Skeletal muscle satellite cell (primary cell): ENCODE measurements at regions not wholly inside any gene's neighbourhood (a gene's known extent, or its start where the extent isn't known, plus 50 kb on each side); places are given as distances from the start of the nearest gene placed in this dataset.

Experiments used
- H3K27me3 ChIP-seq: 2 replicates; pipeline ENCODE4 v1.7.0; 2013; ENCODE audit warnings: low read length; ENCODE audit not compliant: control insufficient read depth, insufficient read depth
- H3K36me3 ChIP-seq: 2 replicates; pipeline ENCODE4 v1.7.0; 2013; ENCODE audit warnings: mild to moderate bottlenecking, control low read depth, low read length; ENCODE audit not compliant: insufficient read depth
- H3K4me1 ChIP-seq: 2 replicates; pipeline ENCODE4 v1.7.0; 2013; ENCODE audit warnings: low read length; ENCODE audit not compliant: control insufficient read depth, insufficient read depth
- H3K4me2 ChIP-seq: 2 replicates; pipeline ENCODE4 v1.7.0; 2013; ENCODE audit warnings: mild to moderate bottlenecking, low read length
- H3K4me3 ChIP-seq: 2 replicates; pipeline ENCODE4 v1.7.0; 2013; ENCODE audit warnings: low read length
- H3K9ac ChIP-seq: 2 replicates; pipeline ENCODE4 v1.7.0; 2013; ENCODE audit warnings: mild to moderate bottlenecking, low read depth, low read length, moderate library complexity
- H3K9me3 ChIP-seq: replicated peaks from 2 replicates; pipeline ENCODE4 v1.7.0; 2013; ENCODE audit warnings: mild to moderate bottlenecking, control low read depth, low read length

- no peak overlapping the region for H3K9ac ChIP-seq
- peaks cover 7% of the 10 kb centered on the region for H3K9me3 ChIP-seq
- H3K4me1 ChIP-seq: no peaks in the 10 kb centered on the region
- no peak overlapping the region for H3K4me2 ChIP-seq
- H3K4me3 ChIP-seq: no peak overlapping the region
- H3K27me3 ChIP-seq: no peaks in the 10 kb centered on the region
- H3K36me3 ChIP-seq: no peaks in the 10 kb centered on the region
Observed at GRCh38 chr2:129456691-129457090, 522.8 kb upstream of the RAB6C start.

GRCh38 chr2:129457277-129457818 lies 522.1 kb upstream of the RAB6C start:
- no peaks in the 10 kb centered on the region for H3K36me3 ChIP-seq
- H3K9ac ChIP-seq: no peak overlapping the region
- no peak overlapping the region for H3K4me3 ChIP-seq
- H3K27me3 ChIP-seq: no peaks in the 10 kb centered on the region
- H3K9me3 ChIP-seq: peaks cover 12% of the 10 kb centered on the region
- no peak overlapping the region for H3K4me2 ChIP-seq
- H3K4me1 ChIP-seq: no peaks in the 10 kb centered on the region

- Histone ChIP-seq H3K4me2 (no peak overlapping the region), H3K36me3 (no peaks in the 10 kb centered on the region), H3K9me3 (peaks cover 12% of the 10 kb centered on the region), H3K4me3 (no peak overlapping the region), H3K9ac (no peak overlapping the region), H3K4me1 (no peaks in the 10 kb centered on the region), H3K27me3 (no peaks in the 10 kb centered on the region)
Observed at GRCh38 chr2:129458006-129458405, 521.5 kb upstream of the RAB6C start.

- Histone ChIP-seq H3K27me3 (no peaks in the 10 kb centered on the region), H3K9me3 (peaks cover 12% of the 10 kb centered on the region), H3K36me3 (no peaks in the 10 kb centered on the region), H3K4me1 (no peaks in the 10 kb centered on the region), H3K4me2 (no peak overlapping the region), H3K4me3 (no peak overlapping the region), H3K9ac (no peak overlapping the region)
Observed at GRCh38 chr2:129458436-129458835, 521.0 kb upstream of the RAB6C start.

GRCh38 chr2:129459200-129459876 lies 520.1 kb upstream of the RAB6C start:
- no peak overlapping the region for H3K4me3 ChIP-seq
- peaks cover 13% of the 10 kb centered on the region for H3K9me3 ChIP-seq
- no peak overlapping the region for H3K9ac ChIP-seq
- H3K36me3 ChIP-seq: no peaks in the 10 kb centered on the region
- H3K27me3 ChIP-seq: no peaks in the 10 kb centered on the region
- H3K4me1 ChIP-seq: no peaks in the 10 kb centered on the region
- H3K4me2 ChIP-seq: no peak overlapping the region

GRCh38 chr2:129459881-129460280 lies 519.6 kb upstream of the RAB6C start:
- H3K9me3 ChIP-seq: peaks cover 19% of the 10 kb centered on the region
- H3K36me3 ChIP-seq: no peaks in the 10 kb centered on the region
- H3K9ac ChIP-seq: no peak overlapping the region
- H3K4me2 ChIP-seq: no peak overlapping the region
- no peaks in the 10 kb centered on the region for H3K27me3 ChIP-seq
- no peaks in the 10 kb centered on the region for H3K4me1 ChIP-seq
- H3K4me3 ChIP-seq: no peak overlapping the region

- H3K27me3 ChIP-seq: no peaks in the 10 kb centered on the region
- H3K4me3 ChIP-seq: no peak overlapping the region
- peaks cover 22% of the 10 kb centered on the region for H3K9me3 ChIP-seq
- no peaks in the 10 kb centered on the region for H3K4me1 ChIP-seq
- H3K4me2 ChIP-seq: no peak overlapping the region
- H3K36me3 ChIP-seq: no peaks in the 10 kb centered on the region
- no peak overlapping the region for H3K9ac ChIP-seq
Observed at GRCh38 chr2:129460299-129461198, 518.9 kb upstream of the RAB6C start.

GRCh38 chr2:129462349-129462748 lies 517.1 kb upstream of the RAB6C start:
- Histone ChIP-seq H3K9me3 (peaks cover 28% of the 10 kb centered on the region), H3K4me3 (no peak overlapping the region), H3K4me2 (no peak overlapping the region), H3K9ac (no peak overlapping the region), H3K36me3 (no peaks in the 10 kb centered on the region), H3K27me3 (no peaks in the 10 kb centered on the region), H3K4me1 (no peaks in the 10 kb centered on the region)

GRCh38 chr2:129462967-129463366 lies 516.5 kb upstream of the RAB6C start:
- no peak overlapping the region for H3K4me2 ChIP-seq
- no peaks in the 10 kb centered on the region for H3K4me1 ChIP-seq
- no peak overlapping the region for H3K4me3 ChIP-seq
- no peak overlapping the region for H3K9ac ChIP-seq
- no peaks in the 10 kb centered on the region for H3K27me3 ChIP-seq
- H3K9me3 ChIP-seq: peaks cover 28% of the 10 kb centered on the region
- no peaks in the 10 kb centered on the region for H3K36me3 ChIP-seq

- Histone ChIP-seq H3K4me3 (no peak overlapping the region), H3K9ac (no peak overlapping the region), H3K9me3 (peaks cover 28% of the 10 kb centered on the region), H3K27me3 (no peaks in the 10 kb centered on the region), H3K4me1 (no peaks in the 10 kb centered on the region), H3K36me3 (no peaks in the 10 kb centered on the region), H3K4me2 (no peak overlapping the region)
Observed at GRCh38 chr2:129464036-129464435, 515.4 kb upstream of the RAB6C start.

GRCh38 chr2:129464631-129465030 lies 514.8 kb upstream of the RAB6C start:
- H3K4me2 ChIP-seq: no peak overlapping the region
- H3K9me3 ChIP-seq: peaks cover 30% of the 10 kb centered on the region
- no peak overlapping the region for H3K9ac ChIP-seq
- H3K36me3 ChIP-seq: no peaks in the 10 kb centered on the region
- no peak overlapping the region for H3K4me3 ChIP-seq
- H3K27me3 ChIP-seq: no peaks in the 10 kb centered on the region
- H3K4me1 ChIP-seq: no peaks in the 10 kb centered on the region
